ENCODE measurements at regions not wholly inside any gene's neighbourhood (a gene's known extent, or its start where the extent isn't known, plus 50 kb on each side); places are given as distances from the start of the nearest gene placed in this dataset.
A peak's percentile ranks its signal among the peaks of the same experiment; 100 is the strongest.
"Not testable (repeated sequence)": the region's sequence is repeated elsewhere in the genome, so short reads cannot be mapped to it uniquely, and the experiment has no call there.

DNA sequence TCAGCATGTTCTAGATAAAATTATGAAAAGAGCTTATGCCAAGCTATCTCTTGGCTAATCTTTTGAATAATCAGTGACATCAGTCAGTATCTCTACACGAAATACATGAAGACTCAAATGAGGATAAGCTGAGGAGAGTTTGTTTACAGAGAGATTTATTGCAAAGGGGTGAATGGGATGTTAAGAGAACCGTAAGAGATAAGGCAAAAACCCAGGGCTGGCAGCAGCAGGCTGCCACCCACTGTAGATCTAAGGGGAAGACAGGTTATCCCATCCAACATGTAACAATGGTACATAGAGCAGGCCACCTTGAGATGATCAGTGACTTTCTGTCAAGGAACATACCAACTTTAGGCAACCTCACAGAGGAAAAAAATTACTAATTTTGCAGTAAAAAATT is 432.1 kb upstream of the NR3C2 start:
- no peak for DNase-seq

DNA sequence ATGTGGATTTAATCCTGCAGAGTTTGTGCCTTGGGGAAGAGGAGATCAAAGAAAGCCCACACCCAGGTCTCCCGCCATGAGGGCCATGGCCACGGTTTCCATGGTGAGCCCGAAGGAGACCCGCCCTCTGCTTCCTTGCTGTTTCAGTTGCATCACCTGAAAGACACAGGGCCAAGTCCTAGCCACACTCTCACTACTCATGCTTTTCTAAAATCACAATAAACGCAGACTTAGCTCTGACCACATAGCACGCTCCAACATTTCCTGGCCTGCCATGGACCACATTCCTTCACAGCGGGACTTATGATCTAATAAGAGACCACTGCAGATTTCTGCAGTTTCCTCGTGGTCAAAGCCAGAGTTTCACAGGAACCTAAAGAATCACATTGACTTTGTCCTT is 426.0 kb upstream of the NR3C2 start:
- no peak for DNase-seq

DNA sequence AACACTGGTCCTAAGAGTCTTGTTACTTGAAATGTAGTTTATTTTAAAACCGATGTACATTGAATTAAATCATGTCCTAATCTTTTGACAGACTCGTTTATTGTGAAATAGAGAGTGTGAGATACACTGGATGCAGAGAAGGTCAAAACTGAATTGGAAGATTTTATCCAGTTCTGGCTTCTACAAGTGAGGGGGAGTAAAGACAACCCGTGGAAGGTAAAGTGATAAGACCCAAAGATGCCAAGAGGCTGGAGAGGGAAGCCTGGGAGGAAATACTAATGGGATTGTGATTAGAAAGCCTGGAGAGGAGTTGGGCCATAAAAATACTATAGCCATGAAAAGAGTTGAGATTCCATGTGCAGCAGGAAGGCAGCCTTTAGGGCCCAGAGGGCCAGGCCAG is 424.5 kb upstream of the NR3C2 start:
- no peak for DNase-seq

DNA sequence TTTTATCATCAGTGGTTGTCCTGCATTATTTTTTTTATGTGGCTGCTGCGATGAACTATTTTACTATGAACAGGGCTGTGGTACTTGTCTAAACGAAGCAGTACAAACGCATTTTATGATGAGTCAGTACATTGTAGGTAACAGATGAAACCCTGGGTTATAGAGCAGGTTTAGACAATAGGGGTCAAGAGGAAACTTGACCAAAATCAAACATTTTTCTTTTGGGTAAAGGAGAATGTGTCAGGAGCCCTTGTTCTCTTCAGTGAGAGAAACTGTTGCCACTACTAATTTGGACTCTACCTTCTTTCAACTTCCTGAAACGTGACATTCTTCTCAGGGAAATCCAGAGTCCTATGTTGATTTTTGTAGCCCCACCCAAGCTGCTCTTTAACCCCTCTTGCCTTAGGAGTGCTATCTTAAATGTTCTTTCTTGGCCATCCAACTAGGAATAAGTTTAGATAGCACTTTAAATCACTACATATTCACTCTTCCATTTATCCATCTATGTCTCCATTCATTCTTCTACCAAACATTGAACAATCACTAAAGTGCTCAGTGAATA is 415.8 kb upstream of the NR3C2 start:
- DNase-seq = no peak

DNA sequence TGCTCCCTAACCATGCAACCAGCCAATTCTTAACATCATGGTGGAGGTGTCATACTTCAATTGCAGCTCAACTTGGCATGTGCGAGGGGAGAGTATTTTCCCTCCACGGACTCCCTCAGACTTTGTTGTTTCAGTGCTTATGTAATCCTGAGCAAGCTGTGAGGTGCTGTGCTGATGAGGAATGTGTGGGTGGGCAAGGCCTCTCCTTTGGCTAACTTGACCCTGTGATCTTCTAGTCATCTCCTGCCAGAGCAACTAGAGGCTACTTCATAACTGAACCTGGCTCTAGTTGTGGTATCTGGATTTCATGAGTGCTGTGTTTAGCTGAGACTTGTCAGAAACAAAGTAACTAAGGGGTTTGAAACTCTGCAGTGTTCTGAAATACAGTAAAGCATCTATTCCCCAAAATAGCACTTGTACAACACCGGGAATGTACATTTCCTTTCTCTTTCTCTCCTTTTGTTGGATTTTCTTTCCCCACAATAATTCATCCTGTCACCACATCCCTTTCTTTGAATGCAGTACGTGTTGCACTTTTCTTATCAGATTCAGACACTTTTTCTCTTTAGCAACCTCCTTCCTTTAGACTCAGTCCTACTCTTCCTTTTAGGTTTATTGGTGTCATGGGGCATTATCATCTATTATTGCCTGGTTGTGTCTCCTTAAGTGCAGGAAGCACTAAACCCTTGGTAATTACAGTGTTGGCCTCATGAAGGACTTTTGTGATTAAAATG is 415.2 kb upstream of the NR3C2 start:
- no peak for DNase-seq

DNA sequence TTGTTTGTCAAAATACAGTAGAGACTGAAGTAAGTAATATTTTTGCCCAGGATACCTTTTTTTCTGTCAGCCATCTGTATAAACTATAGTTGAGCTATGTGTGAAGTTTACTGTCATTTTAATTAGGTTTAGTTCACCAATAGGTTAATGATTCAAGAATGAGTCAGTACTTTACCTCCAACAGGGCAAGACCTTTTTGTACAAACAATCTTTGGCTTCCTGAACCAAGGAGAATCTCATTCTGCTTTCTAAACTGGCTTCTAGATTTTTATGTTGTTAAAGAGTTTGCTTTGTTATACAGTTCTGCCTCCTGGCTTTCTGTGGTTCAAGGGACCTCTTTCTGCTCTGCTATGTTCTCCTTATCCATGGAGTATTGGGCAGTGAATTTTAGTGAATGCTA is 412.0 kb upstream of the NR3C2 start:
- DNase-seq = no peak

DNA sequence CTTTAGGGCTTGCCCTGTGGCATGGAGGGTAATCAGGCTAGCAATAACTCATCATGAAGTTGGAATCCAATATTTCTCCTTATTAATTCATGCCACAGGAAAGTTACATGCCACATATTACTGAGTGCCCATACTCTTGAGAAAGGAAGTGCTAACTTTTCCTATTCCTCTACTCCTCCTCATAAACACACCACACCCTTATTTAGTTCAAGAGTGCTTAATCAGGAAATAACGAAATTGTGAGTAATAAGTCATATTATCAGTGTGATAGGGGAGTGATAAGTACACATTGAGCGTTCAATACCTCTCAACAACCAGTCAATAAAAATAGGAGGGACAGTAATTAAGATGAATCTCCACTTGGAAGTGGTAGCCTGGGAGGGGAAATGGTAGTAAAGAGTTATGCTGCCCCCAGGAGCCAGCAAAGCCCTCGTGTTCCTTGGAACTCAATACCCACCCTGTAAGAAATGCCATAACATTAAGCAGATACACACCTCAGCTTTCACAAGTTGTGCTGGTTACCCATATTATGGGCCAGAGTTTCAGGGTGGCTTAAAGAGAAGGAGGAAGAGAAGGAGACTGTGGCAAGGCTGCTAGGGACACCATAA is 410.0 kb upstream of the NR3C2 start:
- no peak for DNase-seq

DNA sequence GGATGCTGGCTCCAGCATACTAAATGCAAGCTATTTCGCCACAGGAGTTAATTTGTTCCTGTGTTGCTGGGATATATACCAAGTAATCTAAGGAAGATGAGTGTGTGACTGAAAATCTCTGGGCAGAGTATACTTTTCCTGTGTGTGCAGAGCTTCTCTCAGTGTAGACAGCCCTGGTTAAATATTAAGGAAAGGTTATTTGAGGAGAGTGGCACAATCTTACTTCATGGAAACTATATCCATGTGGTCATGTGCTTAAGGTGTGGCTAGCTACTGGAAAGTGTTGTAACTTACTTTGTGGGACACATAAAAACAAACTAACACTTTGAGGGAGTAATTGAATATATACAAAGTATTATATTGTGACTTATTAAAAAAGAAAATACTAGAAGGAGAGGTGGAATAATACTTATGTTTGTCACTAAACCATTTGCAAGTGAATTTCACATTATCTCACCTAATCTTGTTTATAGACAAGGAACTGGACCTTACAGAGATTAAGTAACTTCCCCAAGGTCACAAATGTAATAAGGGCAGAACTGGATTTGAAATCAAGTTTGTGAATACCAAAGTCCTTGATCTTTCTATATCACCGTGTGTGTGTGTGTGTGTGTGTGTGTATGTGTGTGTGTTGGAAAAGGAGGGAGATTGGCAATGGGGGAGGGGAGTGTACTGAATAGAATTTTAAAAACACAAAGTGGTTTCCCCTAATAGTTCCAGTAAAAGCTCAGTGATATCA is 408.2 kb upstream of the NR3C2 start:
- DNase-seq = no peak

DNA sequence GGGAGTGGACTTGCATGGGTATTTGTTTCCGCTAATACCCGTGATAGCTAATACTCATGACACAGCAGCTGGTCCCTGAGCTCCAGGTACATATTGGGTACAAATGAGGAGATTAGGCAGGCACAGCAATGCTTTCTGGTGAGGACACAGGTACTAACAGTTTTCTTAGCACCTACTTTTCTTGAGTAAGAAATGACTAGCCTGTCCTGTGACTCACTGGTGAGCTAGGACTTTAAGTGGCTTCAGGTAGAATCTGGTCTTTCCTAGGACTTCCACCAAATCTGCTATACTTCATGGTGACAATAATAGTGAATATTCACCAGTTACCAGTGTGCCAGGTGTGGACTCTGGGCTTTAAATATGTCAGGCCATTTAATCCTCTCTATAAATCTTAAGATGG is 407.4 kb upstream of the NR3C2 start:
- no peak for DNase-seq

DNA sequence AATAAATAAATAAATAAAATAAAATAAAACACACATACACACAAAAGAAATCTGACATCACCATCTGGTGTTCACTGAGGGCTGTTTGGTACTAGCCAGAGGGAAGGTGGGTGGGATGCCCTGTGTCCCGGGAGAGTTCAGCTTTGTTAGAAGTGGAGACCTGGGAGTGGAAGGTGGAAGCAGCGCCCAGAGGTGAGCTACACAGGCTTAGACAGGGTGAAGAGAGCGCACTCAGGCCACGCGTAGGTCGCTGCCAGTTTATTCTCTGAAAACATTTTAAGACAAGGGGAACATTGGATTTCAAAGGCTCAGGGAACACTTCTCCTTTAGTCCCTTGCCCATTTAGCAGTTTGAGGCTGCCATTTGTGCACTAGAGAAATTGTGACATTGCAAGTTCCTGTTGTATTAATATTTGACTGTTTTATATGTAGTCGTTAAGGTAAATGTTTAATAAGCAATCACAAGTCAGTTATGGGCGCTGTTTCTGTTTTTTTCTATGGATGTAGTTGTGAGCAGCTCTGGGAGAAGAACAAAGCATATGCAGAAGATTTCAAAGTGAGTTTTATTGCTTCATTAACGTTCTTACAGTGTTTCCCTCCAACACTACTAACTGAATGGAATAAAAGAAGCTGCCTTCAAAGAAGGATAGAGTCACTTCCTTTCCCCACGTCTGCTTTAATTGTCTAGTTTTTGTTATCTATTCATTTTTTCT is 405.5 kb upstream of the NR3C2 start:
- no peak for DNase-seq

DNA sequence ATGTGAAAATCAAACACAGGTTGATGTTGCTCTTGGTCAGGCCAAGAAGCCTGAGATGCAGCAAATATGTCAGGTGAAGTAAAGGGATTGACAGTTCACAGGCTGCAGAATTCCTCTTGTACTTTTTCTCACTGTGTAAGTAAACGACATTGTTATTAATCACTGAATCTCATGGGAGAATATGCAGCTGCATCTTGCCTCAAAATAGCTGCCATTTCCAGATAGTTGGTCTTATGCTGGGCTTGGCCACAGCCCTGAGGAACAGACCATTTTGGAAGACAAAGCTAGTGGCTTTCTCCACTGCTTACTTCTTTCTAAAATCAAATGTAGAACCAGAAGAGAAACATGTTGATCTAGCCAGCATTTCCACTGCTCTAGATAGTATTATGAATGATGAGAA is 403.4 kb upstream of the NR3C2 start:
- DNase-seq = no peak

DNA sequence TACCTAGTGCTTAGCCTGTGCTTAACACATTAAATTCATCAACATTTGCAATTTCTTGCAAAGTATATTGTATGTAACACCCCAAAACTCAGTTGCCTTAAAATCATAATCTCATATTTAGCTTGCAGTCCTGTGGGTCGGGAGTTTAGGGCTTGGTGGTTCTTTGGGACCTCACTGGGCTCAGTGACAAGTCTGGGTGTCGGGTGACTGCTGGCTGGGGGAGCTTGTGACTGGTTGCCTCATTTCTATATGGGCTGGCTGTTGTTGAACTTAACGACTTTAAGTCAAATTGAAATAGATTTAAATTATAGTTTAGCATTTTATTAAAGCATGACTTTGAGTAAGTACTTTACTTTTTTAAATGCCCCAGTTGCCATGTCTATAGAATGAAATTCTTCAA is 401.4 kb upstream of the NR3C2 start:
- DNase-seq = no peak

DNA sequence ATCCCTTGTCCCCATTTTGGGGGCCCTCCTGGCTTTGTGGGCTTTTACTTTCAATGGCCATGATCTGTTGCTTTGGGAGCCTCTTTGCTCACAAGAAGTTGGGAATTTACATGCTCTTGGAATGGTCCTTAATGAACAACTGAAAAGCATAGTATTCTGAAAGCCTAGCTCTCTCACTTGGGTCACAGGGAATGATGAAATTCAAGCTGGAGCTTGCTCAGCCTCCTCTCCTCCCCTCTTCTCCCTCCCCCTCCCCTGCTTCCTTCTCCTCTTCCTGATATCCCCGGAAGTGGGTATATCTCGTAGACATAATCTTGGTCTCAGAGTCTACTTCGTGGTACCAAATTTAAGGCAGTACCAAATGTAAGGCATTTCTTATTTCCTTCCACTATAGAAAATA is 400.6 kb upstream of the NR3C2 start:
- DNase-seq = no peak

DNA sequence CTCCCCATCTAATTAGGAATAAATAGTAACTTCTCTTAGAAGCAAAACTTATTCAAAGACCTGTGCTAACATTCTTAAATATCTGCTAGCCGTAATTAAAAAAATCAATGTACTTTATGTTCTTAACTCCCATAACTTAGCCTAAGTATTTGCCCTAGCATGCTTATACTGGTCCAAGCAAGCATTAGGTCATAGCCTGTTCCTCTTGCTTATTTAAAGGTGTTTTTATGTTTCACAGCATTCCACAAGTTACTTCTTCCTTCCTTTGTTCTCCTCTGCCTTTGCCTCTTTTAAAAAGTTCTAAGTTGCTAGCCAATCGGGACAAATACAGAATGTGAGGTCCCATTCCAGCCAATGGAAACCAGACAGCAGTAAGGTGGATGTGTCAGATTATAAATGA is 395.4 kb upstream of the NR3C2 start:
- DNase-seq = not testable (repeated sequence)

DNA sequence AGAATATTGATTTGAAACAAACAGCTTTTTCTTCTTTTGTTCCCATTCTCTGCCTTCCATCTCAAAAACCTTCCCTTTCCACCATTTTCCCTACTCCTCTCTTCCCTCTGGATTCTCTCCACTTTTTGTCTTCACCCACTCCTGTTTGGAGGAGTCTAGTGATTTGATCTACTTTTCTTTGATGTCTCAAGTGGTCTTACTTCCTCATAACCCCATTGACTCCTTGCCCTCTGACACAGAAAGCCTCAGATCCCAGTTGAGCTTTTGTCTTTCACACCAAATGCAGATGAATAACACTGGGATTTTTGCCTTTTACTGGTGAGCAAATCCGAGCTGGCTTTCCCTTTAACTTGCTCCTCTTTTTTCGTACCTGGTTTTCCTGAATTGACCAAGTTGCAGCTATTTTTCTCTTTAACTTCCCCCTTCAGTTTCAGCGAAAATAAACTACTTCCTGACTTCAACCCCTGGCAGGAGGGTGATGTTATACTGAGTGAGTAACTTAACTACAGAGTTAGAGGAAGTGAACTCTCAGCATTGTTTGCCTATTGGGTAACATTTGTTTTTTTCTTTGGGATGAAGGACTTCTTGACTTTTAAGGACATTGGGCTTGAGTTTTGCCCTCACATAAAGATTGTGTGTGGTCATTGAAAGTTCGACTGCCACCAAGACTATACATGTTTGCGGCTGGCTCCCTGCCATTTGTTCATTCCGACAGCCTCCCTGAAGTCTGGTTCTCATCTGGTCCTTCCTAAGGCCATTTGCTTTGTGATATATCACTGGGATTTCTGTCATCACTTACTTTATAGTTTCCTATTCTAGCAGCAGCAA is 392.8 kb upstream of the NR3C2 start:
- DNase-seq = peak in 1 of 51 donors; percentile 2

DNA sequence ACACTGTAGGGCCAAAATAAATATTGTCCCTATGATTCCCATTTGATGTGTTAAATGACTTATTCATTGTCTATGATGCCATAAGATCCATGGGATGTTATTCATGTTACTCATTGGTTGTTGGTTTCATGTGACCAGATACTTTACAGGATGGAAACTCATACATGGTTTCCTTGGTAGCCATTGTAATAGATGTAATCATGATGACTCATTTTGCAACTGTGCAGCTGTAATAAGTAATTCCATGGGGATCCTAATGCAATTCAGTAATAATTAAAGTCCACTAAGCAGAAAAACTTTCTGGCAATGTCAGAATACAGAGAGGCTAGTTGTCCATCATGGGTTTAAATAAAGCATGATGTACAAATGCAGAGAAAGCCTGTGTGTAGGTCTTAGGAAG is 389.7 kb upstream of the NR3C2 start:
- DNase-seq = no peak

DNA sequence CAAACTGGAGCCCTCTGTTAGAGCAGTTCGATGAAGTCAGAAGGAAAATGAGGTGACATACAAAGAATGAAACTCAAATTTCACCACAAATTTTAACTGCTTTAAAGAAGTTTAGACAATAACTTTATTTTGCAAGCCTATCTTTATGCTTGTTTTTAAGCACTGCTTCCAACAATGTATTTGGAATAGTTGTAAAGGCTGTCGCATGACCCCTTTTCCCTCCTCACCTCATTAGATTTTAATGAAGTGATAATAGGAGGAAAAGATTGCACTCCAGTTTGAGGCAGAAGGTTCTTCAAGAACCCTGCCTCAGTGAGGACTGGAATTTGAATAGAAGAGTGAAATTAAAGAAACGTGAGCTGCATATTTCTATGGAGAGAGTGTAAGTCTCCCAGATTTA is 386.1 kb upstream of the NR3C2 start:
- no peak for DNase-seq

DNA sequence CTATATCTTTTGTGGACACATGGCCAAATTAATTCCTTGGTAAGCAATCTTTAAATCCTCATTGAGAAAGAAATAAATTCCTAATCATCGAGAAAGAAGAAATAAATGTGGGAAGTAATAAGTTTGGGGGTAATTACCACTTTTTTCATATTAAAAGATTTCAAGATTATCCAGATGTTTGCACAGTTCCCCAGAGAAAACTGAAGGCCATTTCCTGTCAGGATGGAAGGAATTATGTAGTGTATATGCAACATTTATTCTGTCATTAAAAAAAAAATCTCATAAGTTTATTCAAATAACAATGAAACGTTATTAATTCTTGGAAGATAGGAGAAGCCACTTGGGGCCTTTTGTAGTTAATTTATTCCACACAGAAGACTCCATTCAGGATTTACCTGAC is 385.6 kb upstream of the NR3C2 start:
- DNase-seq = no peak

DNA sequence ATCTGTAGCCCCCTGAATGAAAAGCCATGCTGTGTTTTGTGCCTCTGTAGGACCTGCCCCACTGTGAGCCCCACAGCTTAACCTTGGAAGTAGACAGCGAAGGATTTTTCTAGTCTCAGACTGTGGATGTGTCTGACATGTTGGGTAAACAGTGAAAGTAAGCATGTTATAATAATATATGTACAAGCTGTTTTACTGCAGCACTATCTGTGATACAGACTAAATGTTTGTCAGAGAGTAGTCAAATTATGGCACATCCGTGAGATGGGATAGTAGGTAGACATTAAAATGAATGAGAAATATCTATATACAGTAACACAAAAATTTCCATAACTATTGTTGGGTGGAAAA is 381.2 kb upstream of the NR3C2 start:
- no peak for DNase-seq

DNA sequence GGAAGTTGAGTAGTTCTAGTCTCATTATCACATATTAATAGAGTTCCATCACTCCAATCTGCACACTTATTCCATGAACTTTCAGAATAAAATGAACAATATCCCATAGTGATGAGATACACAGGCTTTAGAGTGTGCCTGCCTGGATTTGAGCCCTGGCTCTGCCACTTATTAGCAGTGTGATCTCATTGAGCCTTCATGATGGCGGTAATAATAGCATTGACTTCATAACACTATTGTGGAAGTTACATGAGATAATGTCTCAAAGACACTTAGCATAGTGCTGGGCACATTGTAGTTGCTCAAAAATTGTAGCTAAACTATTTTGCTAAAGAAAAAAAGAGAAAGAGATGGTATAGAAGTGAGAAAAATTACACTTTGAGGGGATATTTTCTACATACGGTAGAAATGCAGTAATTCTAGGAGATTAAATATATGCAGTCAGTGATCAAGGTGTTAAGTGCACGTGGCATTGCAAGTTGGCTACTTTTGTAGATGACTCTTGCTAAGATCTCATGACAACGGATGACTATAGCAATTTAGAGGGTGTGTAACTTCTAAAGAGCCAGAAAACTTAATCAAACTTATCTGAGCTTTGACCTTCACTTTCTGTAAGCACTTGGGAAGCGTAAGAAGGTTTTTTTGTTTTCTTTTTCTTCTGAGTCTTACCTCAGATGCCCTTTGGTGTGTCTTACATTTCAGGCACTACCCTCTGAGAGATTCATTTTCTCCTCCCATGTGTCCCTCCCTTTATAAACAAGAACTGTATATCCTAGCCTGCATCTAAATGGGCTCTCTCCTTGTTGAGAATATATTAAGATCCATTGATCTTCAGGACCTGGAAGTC is 380.6 kb upstream of the NR3C2 start:
- DNase-seq = no peak

Data from hypothalamus (tissue), 51 donors.